ENCODE measurements at regions not wholly inside any gene's neighbourhood (a gene's known extent, or its start where the extent isn't known, plus 50 kb on each side); places are given as distances from the start of the nearest gene placed in this dataset.

DNA sequence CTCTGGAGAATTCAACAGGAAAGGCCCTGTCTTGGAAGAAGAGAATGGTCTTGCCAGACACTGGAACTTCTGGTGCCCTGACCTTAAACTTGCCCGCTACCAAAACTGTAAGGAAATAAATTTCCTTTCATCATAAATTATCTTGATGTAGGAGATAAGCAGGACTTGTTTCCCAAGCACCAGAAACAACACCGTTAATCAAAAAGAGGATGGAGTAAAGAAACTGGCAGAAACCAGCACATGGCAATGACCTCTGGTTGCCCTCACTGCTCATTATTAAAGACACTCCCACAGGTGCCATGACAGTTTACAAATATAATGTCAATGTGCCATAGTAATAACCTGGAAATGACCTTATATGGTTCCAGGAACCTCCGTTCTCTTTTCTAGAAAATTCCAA lies 426.1 kb downstream of the EDEM1 start:
- in situ Hi-C loops (cut with HindIII; ENCODE audit: low pct_ligation_motif_present, low sequenced_read_pairs): no loop called here
- H3K27ac ChIP-seq: no peak overlapping the region
- H3K27me3 ChIP-seq (replicated peaks): no peaks in the 10 kb centered on the region
- no peak for DNase-seq
- no peak for TF ChIP-seq CTCF (IDR thresholded peaks at IDR 0.05; ENCODE audit: low read depth, low read length, missing control alignments)
- H3K36me3 ChIP-seq (replicated peaks): no peaks in the 10 kb centered on the region
- no peak overlapping the region for H3K4me3 ChIP-seq (ENCODE audit: low read depth, low read length)

- no peak overlapping the region for H3K27ac ChIP-seq
- TF ChIP-seq CTCF (IDR thresholded peaks at IDR 0.05; ENCODE audit: low read depth, low read length, missing control alignments): no peak
- H3K4me3 ChIP-seq (ENCODE audit: low read depth, low read length): no peak overlapping the region
- no peak for DNase-seq
- in situ Hi-C loops (cut with HindIII; ENCODE audit: low pct_ligation_motif_present, low sequenced_read_pairs): no loop called here
- no peaks in the 10 kb centered on the region for H3K36me3 ChIP-seq (replicated peaks)
- no peaks in the 10 kb centered on the region for H3K27me3 ChIP-seq (replicated peaks)
These were observed 429.4 kb downstream of the EDEM1 start for GRCh38 chr3:5616873-5617272.

DNA sequence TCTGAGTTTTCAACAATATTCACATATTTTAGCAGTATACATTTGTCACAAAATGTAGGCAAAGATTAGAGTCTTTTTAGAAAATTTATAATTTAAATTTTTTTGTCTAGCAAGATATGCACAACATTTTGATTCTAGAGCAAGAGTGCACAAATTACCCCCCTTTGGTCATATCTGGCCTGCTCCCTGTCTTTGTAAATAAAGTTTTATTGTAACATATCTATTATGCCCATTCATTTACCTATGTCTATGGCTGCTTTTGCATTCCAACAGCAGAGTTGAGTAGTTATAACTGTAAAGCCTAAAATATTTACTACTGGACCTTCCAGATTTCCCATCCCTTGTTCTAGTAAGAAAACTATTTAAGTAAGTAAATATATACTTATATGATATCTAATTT lies 430.7 kb downstream of the EDEM1 start:
- in situ Hi-C loops (cut with HindIII; ENCODE audit: low pct_ligation_motif_present, low sequenced_read_pairs): no loop called here
- no peak for DNase-seq
- H3K4me3 ChIP-seq (ENCODE audit: low read depth, low read length): no peak overlapping the region
- no peak for TF ChIP-seq CTCF (IDR thresholded peaks at IDR 0.05; ENCODE audit: low read depth, low read length, missing control alignments)
- H3K36me3 ChIP-seq (replicated peaks): no peaks in the 10 kb centered on the region
- no peak overlapping the region for H3K27ac ChIP-seq
- H3K27me3 ChIP-seq (replicated peaks): no peaks in the 10 kb centered on the region

DNA sequence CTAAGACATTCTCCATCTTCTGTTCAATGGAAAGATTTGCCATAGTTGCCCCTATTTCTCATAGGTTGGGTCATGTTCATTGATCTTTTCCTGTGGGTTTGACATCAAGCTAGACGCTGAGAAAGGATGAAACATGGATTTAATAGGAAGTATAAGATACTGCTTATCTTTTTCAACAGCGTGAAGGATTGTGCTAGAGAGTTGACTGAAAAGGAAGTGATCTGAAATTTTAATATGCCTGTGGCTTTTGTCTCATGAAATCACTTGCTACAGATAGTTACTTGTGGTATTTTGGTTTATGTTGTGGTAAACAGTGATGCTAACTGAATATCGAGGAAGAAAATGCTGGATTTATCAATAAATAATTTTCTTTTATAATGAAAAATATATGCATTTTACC lies 442.9 kb downstream of the EDEM1 start:
- H3K27me3 ChIP-seq (replicated peaks): no peaks in the 10 kb centered on the region
- H3K4me3 ChIP-seq (ENCODE audit: low read depth, low read length): no peak overlapping the region
- in situ Hi-C loops (cut with HindIII; ENCODE audit: low pct_ligation_motif_present, low sequenced_read_pairs): no loop called here
- TF ChIP-seq CTCF (IDR thresholded peaks at IDR 0.05; ENCODE audit: low read depth, low read length, missing control alignments): no peak
- H3K36me3 ChIP-seq (replicated peaks): no peaks in the 10 kb centered on the region
- no peak overlapping the region for H3K27ac ChIP-seq
- no peak for DNase-seq

DNA sequence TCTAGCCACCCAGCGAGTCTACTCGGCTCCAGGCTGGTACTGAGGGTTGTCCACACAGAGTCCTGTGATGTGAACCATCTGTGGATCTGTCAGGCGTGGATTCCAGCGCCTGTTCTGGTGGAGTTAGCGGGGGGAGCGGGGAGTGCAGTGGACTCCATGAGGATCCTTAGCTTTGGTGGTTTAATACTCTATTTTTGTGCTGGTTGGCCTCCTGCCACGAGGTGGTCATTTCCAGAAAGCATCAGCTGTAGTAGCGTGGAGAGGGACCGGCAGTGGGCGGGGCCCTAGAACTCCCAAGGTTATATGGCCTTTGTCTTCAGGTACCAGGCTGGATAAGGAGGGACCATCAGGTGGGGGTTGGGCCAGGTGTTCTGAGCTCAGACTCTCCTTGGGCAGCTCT lies 446.5 kb downstream of the EDEM1 start:
- in situ Hi-C loops (cut with HindIII; ENCODE audit: low pct_ligation_motif_present, low sequenced_read_pairs): no loop called here
- no peak for DNase-seq
- Histone ChIP-seq H3K36me3 (replicated peaks) (no peaks in the 10 kb centered on the region), H3K4me3 (ENCODE audit: low read depth, low read length) (no peak overlapping the region), H3K27me3 (replicated peaks) (no peaks in the 10 kb centered on the region), H3K27ac (no peak overlapping the region)
- TF ChIP-seq CTCF (IDR thresholded peaks at IDR 0.05; ENCODE audit: low read depth, low read length, missing control alignments): no peak

DNA sequence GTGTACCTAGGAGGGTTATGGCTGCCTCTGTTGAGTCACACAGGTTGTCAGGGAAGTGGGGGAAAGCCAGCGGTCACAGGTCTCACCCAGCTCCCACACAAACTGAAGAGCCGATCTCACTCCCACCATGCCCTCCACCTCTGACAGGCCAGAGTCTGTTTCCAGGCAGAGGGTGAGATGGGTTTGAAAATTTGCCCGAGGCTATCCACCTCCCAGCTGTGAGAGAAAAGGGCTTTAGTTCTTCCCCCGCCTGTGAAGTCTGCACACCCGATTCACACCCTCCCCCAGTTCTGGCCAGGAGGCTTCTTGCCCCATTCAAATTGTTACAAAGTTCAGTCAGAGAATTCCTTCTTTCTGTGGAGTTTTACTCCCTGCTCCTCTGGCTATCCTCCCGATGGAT lies 446.9 kb downstream of the EDEM1 start:
- no peak for TF ChIP-seq CTCF (IDR thresholded peaks at IDR 0.05; ENCODE audit: low read depth, low read length, missing control alignments)
- H3K27ac ChIP-seq: no peak overlapping the region
- no peak for DNase-seq
- no peak overlapping the region for H3K4me3 ChIP-seq (ENCODE audit: low read depth, low read length)
- H3K27me3 ChIP-seq (replicated peaks): no peaks in the 10 kb centered on the region
- no peaks in the 10 kb centered on the region for H3K36me3 ChIP-seq (replicated peaks)
- in situ Hi-C loops (cut with HindIII; ENCODE audit: low pct_ligation_motif_present, low sequenced_read_pairs): no loop called here
